Mucosa of stomach (tissue), 1 donor: ENCODE measurements at regions not wholly inside any gene's neighbourhood (a gene's known extent, or its start where the extent isn't known, plus 50 kb on each side); places are given as distances from the start of the nearest gene placed in this dataset.

Experiments used
- H3K27me3 ChIP-seq: one replicate; pipeline ENCODE4 v1.7.0; 2013; ENCODE audit warnings: mild to moderate bottlenecking, low read length; ENCODE audit not compliant: control insufficient read depth, insufficient read depth
- H3K36me3 ChIP-seq: one replicate; pipeline ENCODE4 v1.7.0; 2013; ENCODE audit warnings: low read length; ENCODE audit not compliant: control insufficient read depth, insufficient read depth
- H3K4me1 ChIP-seq: one replicate; pipeline ENCODE4 v1.7.0; 2013; ENCODE audit warnings: mild to moderate bottlenecking, low read length; ENCODE audit not compliant: control insufficient read depth, insufficient read depth
- H3K4me3 ChIP-seq: one replicate; pipeline ENCODE4 v1.7.0; 2013; ENCODE audit warnings: low read length
- H3K9ac ChIP-seq: one replicate; pipeline ENCODE4 v1.7.0; 2013; ENCODE audit warnings: mild to moderate bottlenecking, low read length, moderate library complexity
- H3K9me3 ChIP-seq: one replicate; pipeline ENCODE4 v1.7.0; 2013; ENCODE audit warnings: mild to moderate bottlenecking, low read length, moderate library complexity; ENCODE audit not compliant: control insufficient read depth
- donor health status: Pancreatic carcinoma.

- no peaks in the 10 kb centered on the region for H3K4me1 ChIP-seq
- no peaks in the 10 kb centered on the region for H3K36me3 ChIP-seq
- H3K27me3 ChIP-seq, result no peaks in the 10 kb centered on the region
- no peaks in the 10 kb centered on the region for H3K9me3 ChIP-seq
- H3K4me3 ChIP-seq, result no peak overlapping the region
- no peak overlapping the region for H3K9ac ChIP-seq
Observed at GRCh38 chr6:140586426-140587061, 1212.1 kb upstream of the CITED2 start.

- no peaks in the 10 kb centered on the region for H3K4me1 ChIP-seq
- H3K36me3 ChIP-seq, result no peaks in the 10 kb centered on the region
- no peaks in the 10 kb centered on the region for H3K9me3 ChIP-seq
- no peak overlapping the region for H3K4me3 ChIP-seq
- no peak overlapping the region for H3K9ac ChIP-seq
- H3K27me3 ChIP-seq, result no peaks in the 10 kb centered on the region
Observed at GRCh38 chr6:140581601-140582000, 1207.2 kb upstream of the CITED2 start.

DNA sequence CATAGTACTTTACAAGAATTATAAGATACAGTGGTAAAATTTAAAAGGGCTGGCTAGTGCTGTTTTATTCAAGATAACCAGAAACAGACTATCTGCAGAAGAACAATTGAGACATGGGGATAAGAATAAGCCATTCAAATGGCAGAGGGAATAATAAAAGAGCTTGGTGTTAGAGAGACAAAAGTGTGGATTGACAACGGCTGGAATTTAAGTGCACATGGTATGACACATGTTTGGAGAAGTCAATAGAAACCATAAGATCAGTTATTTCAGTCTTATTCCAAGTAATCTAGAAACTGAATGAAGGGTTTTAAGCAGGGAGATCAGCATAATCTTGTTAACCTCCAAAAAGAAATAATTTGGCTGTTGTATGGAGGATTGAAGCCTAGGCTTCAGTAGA lies 1205.5 kb upstream of the CITED2 start:
- Histone ChIP-seq H3K9ac (no peak overlapping the region), H3K4me1 (no peaks in the 10 kb centered on the region), H3K36me3 (no peaks in the 10 kb centered on the region), H3K27me3 (no peaks in the 10 kb centered on the region), H3K4me3 (no peak overlapping the region), H3K9me3 (no peaks in the 10 kb centered on the region)

GRCh38 chr6:140576004-140576555 lies 1201.6 kb upstream of the CITED2 start:
- Histone ChIP-seq H3K36me3 (no peaks in the 10 kb centered on the region), H3K4me1 (no peaks in the 10 kb centered on the region), H3K9me3 (no peaks in the 10 kb centered on the region), H3K27me3 (no peaks in the 10 kb centered on the region), H3K9ac (no peak overlapping the region), H3K4me3 (no peak overlapping the region)

- Histone ChIP-seq H3K9me3 (no peaks in the 10 kb centered on the region), H3K36me3 (no peaks in the 10 kb centered on the region), H3K27me3 (no peaks in the 10 kb centered on the region), H3K4me3 (no peak overlapping the region), H3K9ac (no peak overlapping the region), H3K4me1 (no peaks in the 10 kb centered on the region)
Observed at GRCh38 chr6:140572867-140573266, 1198.4 kb upstream of the CITED2 start.

DNA sequence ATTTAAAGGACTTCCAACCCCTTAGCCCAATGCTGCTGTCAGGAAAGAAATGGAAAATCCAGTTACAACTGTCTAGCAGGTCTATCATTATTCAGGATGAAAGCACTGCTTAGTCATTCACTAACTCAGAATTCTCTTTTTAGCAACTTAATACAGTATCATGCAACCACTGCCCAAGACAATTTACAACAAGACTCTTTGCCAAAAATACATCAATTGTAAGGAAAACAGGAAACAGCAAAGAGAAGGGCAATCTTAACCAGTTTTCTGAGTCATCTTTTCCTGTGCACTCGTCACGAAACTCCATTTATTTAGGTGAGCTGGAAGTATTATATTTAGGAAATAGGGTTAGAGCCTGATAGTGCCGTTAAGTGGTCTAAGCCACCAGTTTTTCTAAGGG lies 1197.7 kb upstream of the CITED2 start:
- Histone ChIP-seq H3K4me1 (no peaks in the 10 kb centered on the region), H3K9me3 (no peaks in the 10 kb centered on the region), H3K4me3 (no peak overlapping the region), H3K36me3 (no peaks in the 10 kb centered on the region), H3K9ac (no peak overlapping the region), H3K27me3 (no peaks in the 10 kb centered on the region)

DNA sequence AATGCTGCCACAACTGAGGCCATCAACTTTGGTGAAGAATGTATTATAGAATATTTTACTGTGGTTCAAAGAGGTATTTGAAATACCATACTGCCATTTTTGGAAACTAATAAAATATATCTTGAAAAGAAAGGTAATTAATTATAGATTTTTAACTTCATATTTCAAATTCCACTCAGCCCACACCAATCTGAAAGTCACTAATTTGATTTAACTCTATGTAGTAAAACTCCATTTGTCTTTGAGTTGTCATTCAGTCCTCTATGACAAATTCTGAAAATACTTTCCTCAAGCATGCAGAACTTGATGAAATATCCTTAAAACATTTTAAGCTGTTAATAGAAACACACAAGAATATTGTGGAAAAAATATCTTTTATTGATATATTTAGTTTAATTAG lies 1196.7 kb upstream of the CITED2 start:
- Histone ChIP-seq H3K4me1 (no peaks in the 10 kb centered on the region), H3K9me3 (no peaks in the 10 kb centered on the region), H3K4me3 (no peak overlapping the region), H3K27me3 (no peaks in the 10 kb centered on the region), H3K36me3 (no peaks in the 10 kb centered on the region), H3K9ac (no peak overlapping the region)

DNA sequence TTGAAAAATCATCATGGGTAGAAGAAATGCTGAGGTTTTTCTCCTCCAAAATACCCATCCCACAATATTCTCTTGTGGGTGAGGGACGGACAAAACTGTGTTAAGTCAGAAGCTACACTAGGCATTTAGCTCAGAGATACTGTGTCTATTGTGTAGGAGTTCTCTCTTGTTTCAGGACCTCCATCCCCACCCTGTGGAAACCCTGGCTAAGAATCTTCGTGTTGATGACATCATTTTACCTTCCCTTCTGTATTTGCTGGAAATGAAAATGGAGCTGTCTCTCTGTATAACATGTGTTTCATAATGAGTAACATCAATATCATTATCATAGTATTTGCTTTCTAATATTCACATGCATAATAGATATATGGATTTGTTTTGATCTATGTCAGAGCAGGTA lies 1193.0 kb upstream of the CITED2 start:
- no peaks in the 10 kb centered on the region for H3K27me3 ChIP-seq
- no peaks in the 10 kb centered on the region for H3K9me3 ChIP-seq
- no peak overlapping the region for H3K9ac ChIP-seq

GRCh38 chr6:140566781-140567277 lies 1192.4 kb upstream of the CITED2 start:
- Histone ChIP-seq H3K36me3 (no peaks in the 10 kb centered on the region), H3K4me3 (no peak overlapping the region), H3K27me3 (no peaks in the 10 kb centered on the region), H3K9ac (no peak overlapping the region), H3K4me1 (no peaks in the 10 kb centered on the region), H3K9me3 (no peaks in the 10 kb centered on the region)

More for the DNA sequence above, 1193.0 kb upstream of the CITED2 start:
- no peak overlapping the region for H3K4me3 ChIP-seq
- H3K4me1 ChIP-seq, result no peaks in the 10 kb centered on the region
- no peaks in the 10 kb centered on the region for H3K36me3 ChIP-seq

DNA sequence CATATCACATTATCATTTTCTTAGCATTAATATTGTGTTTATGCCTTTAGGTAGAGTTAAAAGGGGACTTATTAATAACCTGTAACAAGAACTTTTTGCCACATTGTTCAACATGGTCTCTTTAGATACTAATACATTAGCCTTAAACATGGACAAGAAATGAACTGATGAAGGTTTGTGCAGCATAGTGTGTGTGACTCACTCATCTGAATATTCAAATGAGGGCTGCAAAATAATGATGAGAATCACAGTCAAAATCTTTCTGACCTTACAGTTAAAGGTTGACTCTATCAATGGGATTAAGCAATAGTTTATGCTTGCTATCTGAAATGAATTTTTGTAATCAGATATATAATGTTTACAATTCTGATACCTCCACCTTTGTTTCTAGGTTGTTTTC lies 1189.3 kb upstream of the CITED2 start:
- H3K9me3 ChIP-seq, result no peaks in the 10 kb centered on the region
- no peaks in the 10 kb centered on the region for H3K36me3 ChIP-seq

DNA sequence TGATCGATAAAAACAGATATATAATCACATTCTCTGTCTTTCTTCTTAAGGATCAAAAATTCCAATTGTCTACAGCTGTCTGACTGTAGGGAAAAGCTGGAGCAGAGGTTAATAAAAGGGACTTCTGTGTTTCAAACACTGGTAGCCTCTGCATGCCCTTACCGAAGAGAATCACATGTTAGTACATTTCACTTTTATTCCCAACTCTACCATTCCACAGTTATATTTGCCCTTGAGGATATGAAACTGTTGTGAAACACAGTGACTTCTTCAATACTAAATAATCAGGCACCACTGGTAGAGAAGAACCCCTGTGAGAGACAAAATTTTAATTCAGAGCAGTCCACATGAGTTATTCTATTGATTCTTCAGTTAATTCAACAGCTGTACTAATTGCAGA lies 1187.3 kb upstream of the CITED2 start:
- H3K36me3 ChIP-seq, result no peaks in the 10 kb centered on the region
- no peaks in the 10 kb centered on the region for H3K4me1 ChIP-seq
- no peak overlapping the region for H3K9ac ChIP-seq

More for the DNA sequence above, 1189.3 kb upstream of the CITED2 start:
- Histone ChIP-seq H3K9ac (no peak overlapping the region), H3K4me1 (no peaks in the 10 kb centered on the region), H3K27me3 (no peaks in the 10 kb centered on the region), H3K4me3 (no peak overlapping the region)

GRCh38 chr6:140560671-140561070 lies 1186.2 kb upstream of the CITED2 start:
- H3K9me3 ChIP-seq, result no peaks in the 10 kb centered on the region
- H3K36me3 ChIP-seq, result no peaks in the 10 kb centered on the region
- H3K4me3 ChIP-seq, result no peak overlapping the region
- no peaks in the 10 kb centered on the region for H3K27me3 ChIP-seq
- H3K4me1 ChIP-seq, result no peaks in the 10 kb centered on the region
- H3K9ac ChIP-seq, result no peak overlapping the region

More for the DNA sequence above, 1187.3 kb upstream of the CITED2 start:
- Histone ChIP-seq H3K4me3 (no peak overlapping the region), H3K9me3 (no peaks in the 10 kb centered on the region), H3K27me3 (no peaks in the 10 kb centered on the region)
